Islet precursor cell (in vitro differentiated cells): ENCODE measurements at regions not wholly inside any gene's neighbourhood (a gene's known extent, or its start where the extent isn't known, plus 50 kb on each side); places are given as distances from the start of the nearest gene placed in this dataset.

Experiments used
- DNase-seq: peaks from one replicate; pipeline ENCODE4 v3.0.0-alpha.2; 2018

DNA sequence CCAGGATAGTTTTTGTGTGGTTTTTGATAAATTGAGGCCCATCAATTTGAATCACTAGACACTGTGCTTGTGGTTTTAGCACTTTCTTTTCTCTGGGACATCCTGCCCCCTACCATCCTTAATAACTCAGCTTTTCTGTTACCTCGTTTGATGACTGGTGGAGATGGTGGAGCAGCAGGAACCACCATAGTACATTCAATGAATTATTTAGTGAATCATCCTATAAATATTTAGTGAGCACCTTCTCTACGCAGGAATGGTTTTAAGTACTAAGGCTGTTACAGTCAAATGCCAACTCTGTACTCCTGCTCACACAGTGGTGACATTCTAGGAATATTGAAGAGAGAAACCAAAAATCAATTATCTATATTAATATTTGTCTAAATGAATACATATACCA lies 585.2 kb downstream of the HAO1 start:
- DNase-seq: no peak

DNA sequence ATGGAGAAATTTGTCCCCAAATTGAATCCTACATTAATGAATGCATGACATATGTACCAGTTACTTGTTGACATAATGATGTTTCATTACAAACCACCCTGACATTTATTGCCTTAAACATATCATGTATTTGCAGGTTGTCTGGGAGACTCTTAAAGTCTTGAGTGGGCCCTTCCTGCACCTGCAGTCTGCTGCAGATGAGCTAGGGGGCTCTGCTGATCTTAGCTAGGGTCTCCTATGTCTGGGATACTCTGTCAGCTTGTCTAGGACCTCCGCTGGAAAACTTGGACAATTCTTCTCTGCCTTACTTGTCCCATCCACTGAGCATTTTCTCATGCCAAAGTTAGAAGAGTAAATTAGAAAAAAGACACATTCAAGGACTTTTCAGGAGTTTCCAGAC lies 581.6 kb downstream of the HAO1 start:
- DNase-seq: no peak

DNA sequence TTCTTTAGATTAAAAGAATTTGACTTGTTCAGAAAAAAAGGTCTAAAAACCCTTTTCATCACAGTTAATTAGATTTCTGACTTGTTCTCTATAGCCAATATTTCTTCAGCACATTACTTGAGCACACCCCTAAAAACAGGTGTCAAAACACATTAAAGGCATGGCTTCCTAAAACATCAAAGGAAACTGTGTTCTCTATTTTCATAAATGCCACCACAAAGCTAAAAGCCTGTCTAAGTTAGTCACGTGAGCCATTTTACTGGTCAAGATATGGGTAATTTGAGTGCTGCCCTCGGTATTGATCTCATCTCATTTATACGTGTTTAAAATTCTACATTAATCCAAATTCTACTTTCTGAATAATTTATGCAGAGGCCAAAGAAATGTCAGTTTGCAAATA lies 580.5 kb downstream of the HAO1 start:
- no peak for DNase-seq

DNA sequence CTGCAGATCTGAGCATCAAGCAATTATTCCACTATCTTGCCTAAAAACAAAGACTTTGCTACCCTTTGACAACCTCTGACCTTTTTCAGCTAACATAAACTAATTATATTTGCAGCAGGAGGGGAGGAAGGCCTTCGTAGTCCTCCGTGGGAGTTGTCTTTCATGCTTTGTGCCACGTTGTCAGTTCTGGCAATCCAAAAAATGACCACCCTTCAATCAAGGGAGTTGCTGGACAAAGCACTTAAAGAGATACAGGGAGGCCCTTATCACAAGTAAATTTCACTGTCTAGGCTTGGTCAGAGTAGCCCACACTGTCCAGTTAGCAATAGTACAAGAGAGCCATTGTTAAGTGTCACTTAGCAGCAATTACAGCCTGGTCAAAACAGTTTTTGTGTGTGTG lies 578.9 kb downstream of the HAO1 start:
- DNase-seq: peak; percentile 60

DNA sequence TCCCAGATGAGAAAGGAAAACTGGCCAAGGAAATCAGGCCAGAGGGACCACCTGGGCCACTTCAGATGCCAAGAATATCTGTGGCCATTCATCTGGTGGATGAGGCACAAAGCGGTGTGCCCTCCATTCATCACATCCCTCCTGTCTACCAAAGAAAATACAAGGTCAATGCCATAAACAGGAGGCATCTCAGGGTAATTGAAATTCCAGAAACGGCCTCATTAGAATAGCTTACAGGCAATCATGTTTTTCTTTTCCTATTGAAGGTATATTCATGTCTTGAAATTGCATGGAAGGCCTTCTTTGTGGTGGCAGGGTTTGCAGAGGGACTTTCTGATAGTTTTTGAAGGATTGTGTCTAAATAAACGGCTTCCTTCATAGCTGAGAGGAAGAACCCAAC lies 578.3 kb downstream of the HAO1 start:
- DNase-seq: no peak

DNA sequence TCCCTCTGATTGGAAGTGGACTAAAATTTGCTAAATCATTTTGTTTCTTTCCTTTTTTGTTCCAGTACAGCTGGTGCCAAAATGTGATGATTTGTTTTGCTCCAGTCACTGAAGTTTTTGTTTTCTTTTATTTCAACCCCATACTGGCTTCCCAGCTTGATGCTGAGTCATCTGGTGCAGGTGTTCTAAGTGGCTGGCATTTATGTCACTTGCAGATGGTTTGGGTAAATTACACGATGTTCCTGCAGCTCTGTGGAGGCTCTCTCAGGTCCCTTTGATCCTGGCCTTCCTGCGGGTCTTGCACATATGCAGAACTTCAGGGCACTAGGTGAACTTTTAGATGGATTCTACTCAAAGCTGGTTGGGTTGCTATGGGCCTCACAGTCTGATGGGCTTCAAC lies 577.7 kb downstream of the HAO1 start:
- no peak for DNase-seq

DNA sequence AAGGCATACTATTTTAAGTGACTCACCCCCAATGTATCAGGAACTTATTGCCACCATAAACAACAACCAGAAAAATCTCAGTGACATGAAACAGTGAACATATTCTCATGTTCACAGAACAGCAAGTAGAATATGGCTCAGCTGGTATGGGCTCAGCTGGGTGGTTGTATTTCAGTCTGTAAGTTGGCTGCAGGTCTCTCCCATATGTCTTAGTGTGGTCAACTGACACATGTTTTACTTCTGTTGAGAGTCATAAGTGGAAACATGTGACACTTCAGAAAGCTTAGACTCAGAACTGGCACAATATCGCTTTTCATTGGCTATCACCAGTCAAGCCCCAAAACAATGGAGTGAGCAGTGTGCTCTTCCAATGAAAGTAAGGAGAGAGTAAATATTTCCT lies 574.1 kb downstream of the HAO1 start:
- DNase-seq: no peak

DNA sequence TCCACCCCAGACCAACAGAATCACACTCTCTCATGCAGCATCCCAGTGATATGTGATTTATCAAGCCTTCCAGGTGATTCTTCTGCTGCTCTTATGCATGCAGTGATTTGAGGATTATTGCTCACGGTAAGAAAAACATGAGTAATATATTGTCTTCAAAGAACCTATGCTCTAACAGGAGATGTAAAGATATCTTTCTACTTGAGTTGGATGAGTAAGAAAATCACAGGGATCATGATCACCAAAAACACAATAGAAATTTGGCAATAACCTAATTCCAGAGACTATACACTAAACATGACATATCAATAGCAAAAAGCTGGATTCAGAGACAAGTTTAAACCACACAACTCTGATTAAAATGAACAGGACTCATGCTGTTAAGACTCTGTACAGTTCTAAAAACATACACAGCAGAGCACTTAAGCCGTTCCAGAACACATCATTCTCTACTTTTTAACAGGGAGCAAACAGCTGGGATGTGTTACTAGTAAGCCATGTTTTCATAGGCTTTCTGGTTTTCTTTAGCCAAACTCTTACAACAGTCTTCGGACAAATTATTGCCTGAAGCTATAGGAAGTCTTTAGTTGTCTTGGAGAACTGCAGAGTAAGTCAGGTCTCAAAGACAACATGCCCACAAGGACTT lies 568.6 kb downstream of the HAO1 start:
- no peak for DNase-seq

DNA sequence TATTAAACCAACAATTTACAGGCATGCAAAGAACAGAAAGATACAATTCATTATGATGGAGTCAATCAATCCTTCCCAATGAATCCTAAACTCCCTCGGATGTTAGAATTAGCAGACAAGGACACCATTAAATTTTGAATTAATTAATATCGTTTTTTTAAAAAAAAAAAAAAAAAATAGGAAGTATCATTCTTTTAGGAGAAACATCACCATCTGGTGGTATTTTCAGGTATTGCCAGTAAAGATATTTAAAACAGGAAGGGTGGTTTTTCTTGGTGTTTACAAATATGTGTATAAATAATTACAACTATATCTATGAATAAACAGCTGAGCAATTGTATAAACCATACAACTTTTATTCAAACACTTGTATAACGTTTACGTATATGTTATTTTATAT lies 564.4 kb downstream of the HAO1 start:
- no peak for DNase-seq

DNA sequence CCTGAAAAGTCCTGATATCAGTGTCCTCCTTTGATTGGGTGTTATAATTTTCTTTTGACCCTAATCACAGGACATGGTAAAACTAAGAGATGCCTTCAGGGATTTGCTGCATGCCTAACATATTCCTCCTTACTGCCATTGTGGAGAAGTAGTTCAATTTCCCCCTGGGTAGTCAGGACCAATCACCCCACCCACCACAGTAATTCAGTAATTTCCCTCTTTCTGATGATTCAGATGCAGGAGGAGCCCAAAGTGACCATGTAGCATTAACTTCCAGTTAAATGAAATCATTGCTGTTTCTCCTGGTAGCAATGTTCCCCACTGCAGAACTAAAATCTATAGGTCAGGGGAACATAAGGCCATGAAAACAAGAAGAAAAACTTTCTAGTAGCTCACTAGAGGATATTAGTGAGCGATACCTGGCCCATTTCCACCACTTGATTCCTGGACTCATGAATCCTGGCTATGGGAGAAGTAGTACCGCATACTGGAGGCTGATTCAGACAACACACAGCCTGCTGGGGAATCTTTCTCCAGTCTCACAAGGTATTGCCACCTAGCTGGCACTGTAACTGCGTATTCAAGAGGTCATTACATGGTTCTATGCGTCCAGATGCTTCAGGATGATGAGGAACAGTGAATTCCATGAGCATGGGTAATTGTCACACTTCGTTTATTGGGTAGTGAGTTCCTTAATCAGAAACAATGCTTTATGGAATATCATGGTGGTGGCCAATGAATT lies 561.2 kb downstream of the HAO1 start:
- DNase-seq: no peak

DNA sequence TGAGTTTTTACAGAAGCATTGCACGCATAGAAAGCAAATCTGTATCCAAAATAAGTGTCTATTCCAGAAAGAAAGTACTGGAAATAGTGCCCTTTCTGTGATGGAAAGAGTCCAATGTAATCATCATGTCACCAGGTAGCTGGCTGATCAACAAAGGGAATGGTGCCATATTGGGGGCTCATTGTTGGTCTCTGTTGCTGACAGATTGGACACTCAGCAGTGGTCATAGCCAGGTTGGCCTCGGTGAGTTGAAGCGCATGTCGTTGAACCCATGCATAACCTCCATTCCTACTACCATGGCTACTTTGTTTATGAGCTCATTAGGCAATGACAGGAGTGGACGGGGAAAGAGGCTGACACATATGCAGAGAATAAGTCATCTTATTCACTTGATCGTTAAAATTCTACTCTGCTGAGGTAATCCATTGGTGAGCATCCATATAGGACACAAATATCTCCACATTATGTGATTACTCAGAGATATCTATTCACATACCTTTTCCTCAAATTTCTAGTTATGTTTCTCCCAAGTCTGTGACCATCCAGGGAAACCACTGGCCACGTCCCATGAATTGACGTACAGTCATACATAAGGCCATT lies 560.5 kb downstream of the HAO1 start:
- DNase-seq: no peak

DNA sequence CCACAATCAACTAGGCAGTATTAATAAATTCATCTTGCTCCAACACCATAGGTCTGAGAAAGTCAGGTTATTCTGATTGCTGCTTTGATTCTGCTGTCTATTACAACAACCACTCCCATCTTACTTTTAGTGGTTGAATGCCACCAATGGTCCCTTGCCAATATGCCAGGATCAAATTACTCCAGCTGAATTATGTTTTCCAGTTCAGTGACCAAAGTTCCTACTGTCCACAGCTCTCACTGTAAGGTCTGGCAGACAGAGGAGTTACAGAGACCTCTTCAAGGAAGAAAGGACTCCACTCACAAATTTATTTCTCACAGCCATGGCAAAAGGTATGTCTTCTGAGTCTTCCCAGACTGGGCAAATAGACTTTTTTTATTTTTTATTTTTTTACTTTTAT lies 557.0 kb downstream of the HAO1 start:
- no peak for DNase-seq

DNA sequence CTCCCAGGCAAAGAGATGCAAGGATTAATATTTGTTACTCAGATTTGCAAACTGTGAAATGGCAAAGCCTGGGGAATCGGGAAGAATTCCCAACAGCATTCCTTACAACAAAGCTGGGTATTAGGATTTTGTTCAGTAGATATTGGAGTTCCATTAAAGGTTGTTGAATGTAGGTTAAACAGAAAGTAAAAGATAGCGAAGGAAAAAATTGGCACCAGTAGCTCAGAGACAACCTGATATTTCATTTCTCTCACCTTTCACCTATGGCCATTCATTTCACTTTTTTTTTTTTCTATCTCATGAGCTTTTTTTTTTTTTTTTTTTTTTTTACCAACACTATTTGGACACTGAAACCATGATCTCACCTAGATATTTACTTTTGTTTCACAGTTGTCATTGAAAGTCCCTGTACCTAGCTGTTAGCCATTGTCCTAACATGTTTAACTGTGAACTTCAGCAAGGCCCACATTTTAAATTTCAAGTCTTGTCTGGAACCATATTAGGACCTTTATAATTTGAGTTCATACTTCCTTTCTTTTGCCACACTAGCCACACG lies 552.5 kb downstream of the HAO1 start:
- no peak for DNase-seq

DNA sequence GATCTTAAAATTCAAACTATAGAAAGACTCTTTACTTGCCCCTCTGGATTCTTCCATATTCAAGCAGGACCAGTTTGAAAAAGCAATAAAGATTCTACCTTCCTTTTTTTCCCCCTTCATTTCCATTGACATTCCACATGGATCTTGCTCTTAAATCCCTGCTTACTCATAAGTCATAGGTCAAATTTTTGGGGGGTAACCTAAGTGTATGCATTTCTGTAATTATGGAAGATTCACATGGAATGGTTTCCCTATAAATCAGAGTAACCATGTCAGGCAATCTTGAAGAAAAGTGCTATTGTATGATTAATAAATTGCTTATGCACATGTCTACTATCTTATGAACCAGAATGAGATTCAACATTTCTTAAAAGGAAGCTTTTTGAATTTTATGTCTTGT lies 551.0 kb downstream of the HAO1 start:
- DNase-seq: no peak

DNA sequence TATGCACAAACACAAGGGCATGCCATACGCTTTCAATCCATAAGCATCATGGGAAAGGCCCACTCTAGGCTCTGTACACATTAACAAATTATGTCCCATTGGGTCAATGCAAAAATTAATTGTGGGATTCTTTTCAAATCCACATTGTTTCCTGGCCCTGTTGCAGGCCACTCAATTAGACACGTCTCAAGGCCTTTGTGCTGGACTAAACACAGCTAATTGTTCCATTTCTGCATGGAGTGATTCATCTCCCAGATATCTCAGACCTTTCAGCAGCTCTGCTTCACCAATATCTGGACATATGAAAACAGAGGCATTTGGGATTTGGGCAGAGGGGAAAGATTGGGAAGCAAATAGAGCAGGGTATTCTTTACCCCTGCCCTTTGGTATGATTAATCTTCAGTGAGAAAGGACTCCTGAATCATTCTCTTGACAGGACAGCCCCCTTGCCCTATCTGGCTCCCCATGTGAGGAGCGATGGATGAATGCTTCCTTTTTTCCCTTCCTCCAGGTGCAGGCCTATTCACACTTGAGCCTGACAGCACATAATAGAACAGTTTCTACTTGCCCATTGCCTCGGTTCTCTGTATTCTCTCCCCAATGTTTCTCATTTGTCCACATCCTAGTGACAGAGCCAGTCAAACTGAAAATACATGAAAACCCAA lies 547.6 kb downstream of the HAO1 start:
- no peak for DNase-seq

DNA sequence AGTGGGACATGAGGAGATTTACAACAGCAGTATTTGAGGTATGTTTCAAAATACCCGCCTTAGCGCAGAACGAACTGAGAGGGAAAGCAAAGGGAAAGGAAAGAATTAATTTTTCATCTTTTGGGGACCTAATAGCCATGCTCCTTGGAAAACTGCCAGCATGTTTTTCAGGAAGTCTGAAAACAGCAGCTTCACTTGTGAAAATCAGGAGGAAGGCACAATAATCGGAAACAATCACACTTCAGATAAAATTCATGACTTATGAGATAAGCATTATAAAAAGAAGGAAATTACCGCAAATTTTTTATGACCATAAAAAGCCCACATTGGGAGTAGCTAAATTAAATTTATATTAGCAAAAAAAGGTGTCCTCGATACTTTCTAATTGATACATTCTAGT lies 541.1 kb downstream of the HAO1 start:
- DNase-seq: no peak

DNA sequence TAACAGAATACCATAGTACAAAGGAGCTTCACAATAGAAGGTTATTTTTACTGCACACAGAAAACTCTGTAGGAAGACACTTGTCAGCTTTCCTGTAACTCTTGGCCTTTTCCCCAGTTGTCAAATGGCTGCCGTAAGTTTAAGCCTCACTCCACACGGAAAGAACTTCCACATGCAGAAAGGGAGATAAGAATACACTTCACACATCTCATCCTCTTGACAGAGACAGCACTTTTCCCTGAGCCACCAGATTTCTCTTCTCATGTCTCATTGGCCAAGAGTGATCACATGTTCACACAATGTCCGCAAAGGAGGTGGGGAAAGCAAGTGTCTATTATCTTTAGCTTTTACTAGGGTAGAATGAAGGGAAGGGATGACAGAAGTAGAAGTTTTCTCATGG lies 540.7 kb downstream of the HAO1 start:
- DNase-seq: no peak

DNA sequence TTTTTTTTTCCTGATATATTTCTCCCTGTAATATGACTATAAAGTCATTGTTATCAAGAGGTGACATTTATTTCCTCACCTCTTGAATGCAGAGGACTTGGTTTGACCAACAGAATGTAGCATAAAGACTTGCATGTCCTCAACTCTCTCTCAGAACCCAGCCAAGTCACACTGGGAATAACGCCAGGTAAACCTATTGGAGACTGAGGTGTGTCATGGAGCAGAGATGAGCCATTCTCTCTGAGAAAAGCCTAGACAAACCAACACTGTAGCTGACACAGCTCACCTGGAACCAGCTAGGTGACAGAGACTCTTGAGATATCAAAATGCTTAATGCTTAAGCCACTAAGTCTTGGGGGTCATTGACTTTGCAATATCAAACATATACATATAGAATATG lies 533.6 kb downstream of the HAO1 start:
- no peak for DNase-seq

DNA sequence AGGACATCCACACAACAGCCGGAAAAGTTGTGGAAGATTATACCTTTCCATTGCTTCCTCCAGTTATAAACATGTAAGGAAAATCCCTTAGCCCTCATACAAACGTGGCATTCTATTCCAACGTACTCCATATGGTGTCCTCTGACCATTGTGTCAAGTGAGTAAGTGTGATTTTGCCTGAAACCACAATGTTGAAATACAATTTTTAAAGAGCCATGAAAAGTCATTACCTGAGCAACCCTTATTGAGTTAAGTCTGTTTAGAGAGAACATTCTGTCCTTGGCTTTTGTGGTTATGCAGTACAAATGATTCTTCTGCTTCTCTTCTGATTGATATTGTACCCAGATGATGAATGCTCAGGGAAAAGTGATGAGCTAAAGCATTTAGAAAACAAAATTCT lies 530.1 kb downstream of the HAO1 start:
- DNase-seq: no peak

DNA sequence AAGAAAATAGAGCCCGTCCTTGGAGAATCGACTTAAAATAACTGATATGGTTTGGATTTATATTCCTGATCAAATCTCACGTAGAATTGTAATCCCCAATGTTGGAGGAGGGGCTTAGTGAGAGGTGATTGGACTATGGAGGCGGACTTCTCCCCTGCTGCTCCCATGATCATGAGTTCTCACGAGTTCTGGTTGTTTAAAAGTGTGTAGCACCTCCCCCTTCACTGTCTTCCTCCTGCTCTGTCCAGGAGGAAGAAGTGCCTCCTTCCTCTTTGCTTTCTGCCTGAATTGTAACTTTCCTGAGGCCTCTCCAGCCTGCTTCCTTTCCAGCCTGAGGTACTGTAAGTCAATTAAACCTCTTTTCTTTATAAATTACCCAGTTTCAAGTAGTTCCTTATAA lies 529.2 kb downstream of the HAO1 start:
- no peak for DNase-seq

DNA sequence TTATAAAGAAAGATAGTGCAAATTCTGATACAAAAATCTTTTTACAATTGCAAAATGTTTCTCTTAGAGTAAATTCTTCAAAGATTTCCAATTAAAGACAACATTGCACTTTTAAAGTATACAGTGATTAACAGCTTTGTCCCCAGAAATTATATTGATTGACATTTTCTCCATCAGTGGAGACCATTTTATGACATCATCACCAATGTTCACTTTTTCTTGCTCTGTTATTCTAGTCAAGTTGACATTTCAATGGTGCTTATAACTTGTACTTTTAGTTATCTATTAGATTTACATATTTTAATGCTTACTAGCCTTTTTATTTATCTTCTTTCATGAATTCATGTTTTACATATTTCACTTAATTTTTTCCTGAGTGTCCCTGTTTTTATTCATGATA lies 524.8 kb downstream of the HAO1 start:
- no peak for DNase-seq

DNA sequence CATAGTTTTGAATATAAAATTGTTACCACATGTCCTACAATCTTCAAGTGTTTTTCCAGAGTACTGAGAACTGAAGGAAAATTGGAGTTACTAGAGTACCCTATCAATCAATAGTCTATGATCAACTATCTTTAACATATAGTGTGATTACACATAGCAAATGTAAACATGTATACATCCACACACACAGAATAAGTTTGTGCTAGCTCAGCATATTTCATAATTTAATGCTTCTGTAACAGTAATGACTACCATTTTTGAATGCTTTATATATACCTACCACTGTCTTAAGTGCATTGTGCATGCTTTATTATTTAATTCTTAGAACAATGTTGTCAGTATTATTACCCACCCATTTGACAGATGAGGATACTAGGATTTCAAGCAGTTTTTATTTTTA lies 523.9 kb downstream of the HAO1 start:
- DNase-seq: no peak

DNA sequence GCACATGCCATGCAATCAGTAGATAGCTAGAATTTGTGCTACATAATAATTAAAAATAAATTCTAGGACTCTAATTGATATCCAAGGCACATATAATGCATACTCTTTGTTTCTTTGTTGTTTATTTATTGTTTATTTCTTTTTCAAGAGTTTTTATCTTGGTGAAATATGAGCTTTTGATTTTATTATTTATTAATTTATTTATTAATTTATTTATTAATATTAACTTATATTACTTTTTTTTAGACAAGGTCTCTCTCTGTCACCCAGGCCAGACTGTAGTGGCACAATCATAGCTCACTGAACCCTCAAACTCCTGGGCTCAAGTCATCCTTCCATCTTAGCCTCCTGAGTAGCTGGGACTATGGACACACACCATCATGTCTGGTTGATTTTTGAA lies 519.9 kb downstream of the HAO1 start:
- DNase-seq: no peak
